Neural progenitor cell (in vitro differentiated cells): ENCODE measurements at regions not wholly inside any gene's neighbourhood (a gene's known extent, or its start where the extent isn't known, plus 50 kb on each side); places are given as distances from the start of the nearest gene placed in this dataset.
A peak's percentile ranks its signal among the peaks of the same experiment; 100 is the strongest.
"Not testable (repeated sequence)": the region's sequence is repeated elsewhere in the genome, so short reads cannot be mapped to it uniquely, and the experiment has no call there.

Experiments used
- DNase-seq: peaks from one replicate; pipeline ENCODE4 v3.0.0-alpha.2; 2016; ENCODE audit warnings: low spot score
- H2AFZ ChIP-seq: fragments of 200-600 bp; sonication (generic); replicated peaks from 2 replicates; pipeline ENCODE4 v1.6.1; 2016; ENCODE audit warnings: antibody characterized with exemption
- H3F3A ChIP-seq: fragments of 200-600 bp; sonication (generic); 2 replicates; pipeline ENCODE4 v1.6.1; 2016; ENCODE audit warnings: antibody characterized with exemption, low read depth
- H3K27ac ChIP-seq: fragments of 200-600 bp; sonication (generic); 2 replicates; pipeline ENCODE4 v1.5.1; 2016; ENCODE audit warnings: mild to moderate bottlenecking
- H3K27me3 ChIP-seq: fragments of 200-600 bp; sonication (generic); 2 replicates; pipeline ENCODE4 v1.6.1; 2016; ENCODE audit warnings: mild to moderate bottlenecking, moderate library complexity
- H3K36me3 ChIP-seq: fragments of 200-600 bp; sonication (generic); 2 replicates; pipeline ENCODE4 v1.5.1; 2016
- H3K4me1 ChIP-seq: fragments of 200-600 bp; sonication (generic); 2 replicates; pipeline ENCODE4 v1.6.1; 2016; ENCODE audit warnings: mixed run types
- H3K4me2 ChIP-seq: fragments of 200-600 bp; sonication (generic); 2 replicates; pipeline ENCODE4 v1.6.1; 2016
- H3K4me3 ChIP-seq: fragments of 200-600 bp; sonication (generic); 2 replicates; pipeline ENCODE4 v1.5.1; 2016
- H3K79me2 ChIP-seq: fragments of 200-600 bp; sonication (generic); 2 replicates; pipeline ENCODE4 v1.6.1; 2016; ENCODE audit warnings: low read depth
- H3K9ac ChIP-seq: fragments of 200-600 bp; sonication (generic); 2 replicates; pipeline ENCODE4 v1.6.1; 2016
- H3K9me3 ChIP-seq: fragments of 200-600 bp; sonication (generic); 2 replicates; pipeline ENCODE4 v1.5.1; 2016; ENCODE audit warnings: low read depth
- H4K20me1 ChIP-seq: fragments of 200-600 bp; sonication (generic); 2 replicates; pipeline ENCODE4 v1.6.1; 2016; ENCODE audit warnings: low read depth
- H3K27ac Mint-ChIP-seq: 3 replicates; pipeline ENCODE4 v1.8.0; 2021; ENCODE audit warnings: mixed read lengths
- H3K27me3 Mint-ChIP-seq: 2 replicates; pipeline ENCODE4 v1.8.0; 2022; ENCODE audit warnings: low read depth, mild to moderate bottlenecking, inconsistent platforms, moderate library complexity, mixed read lengths; ENCODE audit not compliant: insufficient read depth
- H3K36me3 Mint-ChIP-seq: 3 replicates; pipeline ENCODE4 v1.8.0; 2021; ENCODE audit warnings: mixed read lengths
- H3K4me1 Mint-ChIP-seq: 3 replicates; pipeline ENCODE4 v1.8.0; 2021; ENCODE audit warnings: mixed read lengths
- H3K4me3 Mint-ChIP-seq: 3 replicates; pipeline ENCODE4 v1.8.0; 2021; ENCODE audit warnings: mild to moderate bottlenecking, moderate library complexity, mixed read lengths
- H3K9me3 Mint-ChIP-seq: 3 replicates; pipeline ENCODE4 v1.8.0; 2020; ENCODE audit warnings: mixed read lengths
- CTCF ChIP-seq: fragments of 200-600 bp; sonication (generic); IDR thresholded peaks from 2 replicates; pipeline ENCODE4 v1.5.1; 2017; ENCODE audit warnings: antibody characterized with exemption, mild to moderate bottlenecking
- EZH2 ChIP-seq: fragments of 200-600 bp; sonication (generic); IDR thresholded peaks from 2 replicates; pipeline ENCODE4 v1.6.1; 2017; ENCODE audit warnings: antibody characterized with exemption, mild to moderate bottlenecking, moderate library complexity
- EZH2phosphoT487 ChIP-seq: fragments of 200-600 bp; sonication (generic); IDR thresholded peaks from 2 replicates; pipeline ENCODE4 v1.6.1; 2017; ENCODE audit warnings: antibody characterized with exemption

- H3K36me3 Mint-ChIP-seq, result no peaks in the 10 kb centered on the region
- TF ChIP-seq EZH2 (no peak), CTCF (no peak), EZH2phosphoT487 (no peak)
- no peaks in the 10 kb centered on the region for H3K4me1 ChIP-seq
- no peak overlapping the region for H3K4me3 ChIP-seq
- no peak overlapping the region for H3K27ac Mint-ChIP-seq
- H4K20me1 ChIP-seq, result no peaks in the 10 kb centered on the region
- H2AFZ ChIP-seq, result no peak overlapping the region
- no peaks in the 10 kb centered on the region for H3K36me3 ChIP-seq
- no peak for DNase-seq
- no peaks in the 10 kb centered on the region for H3K9me3 Mint-ChIP-seq
- no peaks in the 10 kb centered on the region for H3K9me3 ChIP-seq
- H3K4me2 ChIP-seq, result no peak overlapping the region
- no peaks in the 10 kb centered on the region for H3K4me1 Mint-ChIP-seq
- H3K27me3 ChIP-seq, result no peaks in the 10 kb centered on the region
- H3K4me3 Mint-ChIP-seq, result no peak overlapping the region
- H3K27me3 Mint-ChIP-seq, result no peaks in the 10 kb centered on the region
- no peak overlapping the region for H3K9ac ChIP-seq
- H3F3A ChIP-seq, result no peaks in the 10 kb centered on the region
- H3K79me2 ChIP-seq, result no peaks in the 10 kb centered on the region
- H3K27ac ChIP-seq, result no peak overlapping the region
Measured at GRCh38 chr10:108966005-108966404, 957.3 kb downstream of the XPNPEP1 start.

- TF ChIP-seq EZH2 (no peak), CTCF (no peak), EZH2phosphoT487 (no peak)
- Mint-ChIP-seq H3K27me3 (no peaks in the 10 kb centered on the region), H3K4me1 (no peaks in the 10 kb centered on the region), H3K4me3 (no peak overlapping the region), H3K36me3 (no peaks in the 10 kb centered on the region), H3K27ac (no peak overlapping the region), H3K9me3 (no peaks in the 10 kb centered on the region)
- H3K4me1 ChIP-seq, result no peaks in the 10 kb centered on the region
- no peak for DNase-seq
- H3K4me2 ChIP-seq, result no peak overlapping the region
- no peaks in the 10 kb centered on the region for H4K20me1 ChIP-seq
- H3K36me3 ChIP-seq, result no peaks in the 10 kb centered on the region
- no peak overlapping the region for H3K27ac ChIP-seq
- H3K79me2 ChIP-seq, result no peaks in the 10 kb centered on the region
- no peak overlapping the region for H3K9ac ChIP-seq
- H3K4me3 ChIP-seq, result no peak overlapping the region
- no peak overlapping the region for H2AFZ ChIP-seq
- H3K9me3 ChIP-seq, result no peaks in the 10 kb centered on the region
- no peaks in the 10 kb centered on the region for H3K27me3 ChIP-seq
- no peaks in the 10 kb centered on the region for H3F3A ChIP-seq
Measured at GRCh38 chr10:108962172-108962571, 961.1 kb downstream of the XPNPEP1 start.

- no peak overlapping the region for H3K9ac ChIP-seq
- H3K9me3 ChIP-seq, result no peaks in the 10 kb centered on the region
- TF ChIP-seq CTCF, result no peak
- no peak for TF ChIP-seq EZH2
- TF ChIP-seq EZH2phosphoT487, result no peak
- H3K4me1 ChIP-seq, result no peaks in the 10 kb centered on the region
- no peaks in the 10 kb centered on the region for H4K20me1 ChIP-seq
- no peaks in the 10 kb centered on the region for H3K27me3 ChIP-seq
- no peak overlapping the region for H3K4me2 ChIP-seq
- H3K27me3 Mint-ChIP-seq, result peaks cover 2% of the 10 kb centered on the region
- peak; percentile 17 for DNase-seq
- no peak overlapping the region for H3K4me3 ChIP-seq
- H3F3A ChIP-seq, result no peaks in the 10 kb centered on the region
- H3K4me3 Mint-ChIP-seq, result no peak overlapping the region
- no peak overlapping the region for H3K27ac ChIP-seq
- H3K36me3 Mint-ChIP-seq, result no peaks in the 10 kb centered on the region
- H3K9me3 Mint-ChIP-seq, result peaks cover 7% of the 10 kb centered on the region
- H3K36me3 ChIP-seq, result no peaks in the 10 kb centered on the region
- no peak overlapping the region for H2AFZ ChIP-seq
- no peaks in the 10 kb centered on the region for H3K79me2 ChIP-seq
- no peak overlapping the region for H3K27ac Mint-ChIP-seq
- no peaks in the 10 kb centered on the region for H3K4me1 Mint-ChIP-seq
Measured at GRCh38 chr10:108957681-108958080, 965.6 kb downstream of the XPNPEP1 start.

- H3K4me1 ChIP-seq, result no peaks in the 10 kb centered on the region
- H3K9me3 ChIP-seq, result no peaks in the 10 kb centered on the region
- no peaks in the 10 kb centered on the region for H3K27me3 ChIP-seq
- H3K36me3 ChIP-seq, result no peaks in the 10 kb centered on the region
- no peaks in the 10 kb centered on the region for H3K79me2 ChIP-seq
- no peaks in the 10 kb centered on the region for H3F3A ChIP-seq
- Mint-ChIP-seq H3K4me1 (no peaks in the 10 kb centered on the region), H3K36me3 (no peaks in the 10 kb centered on the region), H3K9me3 (peaks cover 7% of the 10 kb centered on the region), H3K4me3 (no peak overlapping the region), H3K27ac (no peak overlapping the region), H3K27me3 (peaks cover 3% of the 10 kb centered on the region)
- no peak overlapping the region for H2AFZ ChIP-seq
- no peak overlapping the region for H3K4me3 ChIP-seq
- TF ChIP-seq EZH2phosphoT487 (no peak), CTCF (no peak)
- no peak overlapping the region for H3K9ac ChIP-seq
- no peak for DNase-seq
- no peak overlapping the region for H3K4me2 ChIP-seq
- H4K20me1 ChIP-seq, result no peaks in the 10 kb centered on the region
- no peak overlapping the region for H3K27ac ChIP-seq
Measured at GRCh38 chr10:108956149-108956548, 967.2 kb downstream of the XPNPEP1 start.

- H3K9me3 Mint-ChIP-seq, result peaks cover 17% of the 10 kb centered on the region
- H3K4me3 ChIP-seq, H3K9ac ChIP-seq, H3F3A ChIP-seq, H4K20me1 ChIP-seq, H3K27me3 ChIP-seq, H3K27ac Mint-ChIP-seq, H3K4me1 ChIP-seq, H3K27ac ChIP-seq, H3K4me1 Mint-ChIP-seq, H3K36me3 ChIP-seq, H3K36me3 Mint-ChIP-seq, H3K4me3 Mint-ChIP-seq, H3K9me3 ChIP-seq, H3K27me3 Mint-ChIP-seq, H2AFZ ChIP-seq, H3K79me2 ChIP-seq, DNase-seq, H3K4me2 ChIP-seq: not testable (repeated sequence)
Measured at GRCh38 chr10:108920029-108920428, 1003.3 kb downstream of the XPNPEP1 start.
